IMR-90 (cell line): ENCODE measurements at regions not wholly inside any gene's neighbourhood (a gene's known extent, or its start where the extent isn't known, plus 50 kb on each side); places are given as distances from the start of the nearest gene placed in this dataset.

ENCODE experiments used
- RCOR1 ChIP-seq: IDR thresholded peaks from 2 replicates; pipeline ENCODE4 v1.6.1; 2012; ENCODE audit warnings: mild to moderate bottlenecking, low read length, improper control_type of control experiment; ENCODE audit not compliant: insufficient replicate concordance
- TF ChIP-seq, protein P1 (sequence below): conservative IDR thresholded peaks from 2 replicates; pipeline ENCODE4 v1.5.1; 2012; ENCODE audit warnings: mild to moderate bottlenecking, low read depth, low read length, improper control_type of control experiment

DNA sequence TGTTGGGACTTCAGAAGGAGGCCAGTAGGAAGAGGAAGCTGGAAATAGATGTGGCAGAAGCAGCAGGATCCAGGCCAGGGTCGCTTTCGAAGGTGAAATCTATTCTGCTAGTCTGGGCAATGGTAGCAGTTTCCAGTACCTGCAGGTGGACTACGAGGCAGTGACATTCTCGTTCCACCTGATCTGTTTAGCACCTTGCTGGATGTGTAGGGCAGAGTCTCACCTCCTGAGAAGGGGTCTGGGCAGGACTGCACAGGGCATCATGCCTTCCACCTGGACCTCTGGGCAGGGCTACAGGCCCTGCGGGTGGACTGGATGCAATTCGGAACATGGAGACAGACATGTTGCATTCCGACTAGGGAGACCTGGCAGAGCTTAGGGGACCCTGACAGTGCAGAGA lies 254.8 kb upstream of the ZNF32 start:
- no peak for TF ChIP-seq RCOR1
- TF ChIP-seq, protein P1, sequence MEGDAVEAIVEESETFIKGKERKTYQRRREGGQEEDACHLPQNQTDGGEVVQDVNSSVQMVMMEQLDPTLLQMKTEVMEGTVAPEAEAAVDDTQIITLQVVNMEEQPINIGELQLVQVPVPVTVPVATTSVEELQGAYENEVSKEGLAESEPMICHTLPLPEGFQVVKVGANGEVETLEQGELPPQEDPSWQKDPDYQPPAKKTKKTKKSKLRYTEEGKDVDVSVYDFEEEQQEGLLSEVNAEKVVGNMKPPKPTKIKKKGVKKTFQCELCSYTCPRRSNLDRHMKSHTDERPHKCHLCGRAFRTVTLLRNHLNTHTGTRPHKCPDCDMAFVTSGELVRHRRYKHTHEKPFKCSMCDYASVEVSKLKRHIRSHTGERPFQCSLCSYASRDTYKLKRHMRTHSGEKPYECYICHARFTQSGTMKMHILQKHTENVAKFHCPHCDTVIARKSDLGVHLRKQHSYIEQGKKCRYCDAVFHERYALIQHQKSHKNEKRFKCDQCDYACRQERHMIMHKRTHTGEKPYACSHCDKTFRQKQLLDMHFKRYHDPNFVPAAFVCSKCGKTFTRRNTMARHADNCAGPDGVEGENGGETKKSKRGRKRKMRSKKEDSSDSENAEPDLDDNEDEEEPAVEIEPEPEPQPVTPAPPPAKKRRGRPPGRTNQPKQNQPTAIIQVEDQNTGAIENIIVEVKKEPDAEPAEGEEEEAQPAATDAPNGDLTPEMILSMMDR, result no peak
